Ectodermal cell (in vitro differentiated cells): ENCODE measurements at regions not wholly inside any gene's neighbourhood (a gene's known extent, or its start where the extent isn't known, plus 50 kb on each side); places are given as distances from the start of the nearest gene placed in this dataset.
"Not testable (repeated sequence)": the region's sequence is repeated elsewhere in the genome, so short reads cannot be mapped to it uniquely, and the experiment has no call there.

Source experiments
- H3K27ac ChIP-seq: 2 replicates; pipeline ENCODE4 v1.7.0; 2013; ENCODE audit warnings: mild to moderate bottlenecking, low read depth, low read length; ENCODE audit not compliant: insufficient read depth, poor library complexity, severe bottlenecking
- H3K27me3 ChIP-seq: 2 replicates; pipeline ENCODE4 v1.7.0; 2013; ENCODE audit warnings: mild to moderate bottlenecking, low read length; ENCODE audit not compliant: insufficient read depth, control insufficient read depth, poor library complexity, severe bottlenecking
- H3K36me3 ChIP-seq: one replicate; pipeline ENCODE4 v1.7.0; 2013; ENCODE audit warnings: low read length; ENCODE audit not compliant: control insufficient read depth, insufficient read depth
- H3K4me1 ChIP-seq: one replicate; pipeline ENCODE4 v1.7.0; 2013; ENCODE audit warnings: low read length; ENCODE audit not compliant: control insufficient read depth, insufficient read depth
- H3K4me3 ChIP-seq: 2 replicates; pipeline ENCODE4 v1.7.0; 2013; ENCODE audit warnings: low read depth, low read length, control low read depth; ENCODE audit not compliant: insufficient read depth
- H3K9me3 ChIP-seq: 2 replicates; pipeline ENCODE4 v1.7.0; 2013; ENCODE audit warnings: mild to moderate bottlenecking, low read length, moderate library complexity; ENCODE audit not compliant: control insufficient read depth
- WGBS, 2 experiments: methylation state at CpG; one replicate each; pipeline ENCODE4 v1.1.7; 2013; ENCODE audit warnings: missing lambda C conversion rate in 2 of 2; 5-methylcytosine and 5-hydroxymethylcytosine counted together

DNA sequence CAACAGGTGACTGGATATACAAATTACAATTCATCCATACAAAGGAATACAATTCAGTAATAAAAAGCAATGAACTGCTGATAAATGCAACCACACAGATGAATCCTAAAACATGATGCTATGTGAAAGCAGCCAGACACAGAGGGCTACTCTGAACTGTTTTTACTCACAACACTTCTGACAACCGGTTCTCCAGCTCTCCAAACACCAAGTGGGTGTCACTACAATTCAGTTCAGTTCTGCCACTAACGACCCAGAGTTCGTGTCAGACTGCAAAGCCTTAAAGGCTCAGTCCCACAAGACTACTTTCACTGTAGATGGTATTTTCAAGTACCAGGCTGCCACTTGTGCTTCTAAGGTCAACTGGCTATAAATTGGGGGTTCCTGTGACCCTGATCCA, 119.4 kb downstream of the SLC16A1 start:
- H3K27ac ChIP-seq = no peak overlapping the region
- H3K9me3 ChIP-seq = no peaks in the 10 kb centered on the region
- no peak overlapping the region for H3K4me3 ChIP-seq
- H3K27me3 ChIP-seq = no peaks in the 10 kb centered on the region
- 78 to 84% methylated on average over 3 of the region's 3 CpGs for WGBS, 2 experiments
- no peaks in the 10 kb centered on the region for H3K36me3 ChIP-seq
- H3K4me1 ChIP-seq = peaks cover 8% of the 10 kb centered on the region

DNA sequence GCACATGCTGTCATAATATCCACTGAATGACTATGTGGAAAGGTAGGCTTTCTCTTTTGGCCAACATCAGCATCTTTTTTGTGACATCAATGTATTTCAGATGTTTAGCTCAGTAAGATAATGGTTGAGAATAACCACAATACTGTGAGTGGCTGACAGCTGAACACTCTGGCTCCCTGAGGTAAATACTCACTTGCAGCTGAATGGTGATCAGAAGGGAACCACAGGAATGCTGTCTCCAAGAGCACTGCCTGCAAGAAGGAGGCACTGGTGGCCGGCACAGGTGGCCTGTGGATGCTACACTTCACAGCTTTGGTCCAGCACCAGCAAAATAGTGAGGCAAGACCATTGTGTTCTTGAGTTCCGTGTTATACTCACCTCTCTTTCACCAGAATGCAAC, 118.7 kb upstream of the PPM1J start:
- WGBS, 2 experiments = 78 to 85% methylated on average over 2 of the region's 2 CpGs

DNA sequence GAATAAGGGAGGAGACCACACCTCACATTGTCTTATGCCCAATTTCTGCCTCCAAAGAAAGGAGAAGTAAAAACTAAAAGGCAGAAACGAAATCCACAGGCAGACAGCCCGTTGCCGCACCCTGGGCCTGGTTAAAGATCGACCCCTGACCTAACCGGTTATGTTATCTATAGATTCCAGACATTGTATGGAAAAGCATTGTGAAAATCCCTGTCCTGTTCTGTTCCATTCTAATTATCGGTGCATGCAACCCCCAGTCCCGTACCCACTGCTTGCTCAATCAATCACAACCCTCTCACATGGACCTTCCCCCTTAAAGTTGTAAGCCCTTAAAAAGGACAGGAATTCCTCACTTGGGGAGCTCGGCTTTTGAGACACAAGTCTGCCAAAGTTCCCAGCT, 117.1 kb upstream of the PPM1J start:
- H3K9me3 ChIP-seq, H3K4me3 ChIP-seq, H3K36me3 ChIP-seq, H3K27me3 ChIP-seq, H3K27ac ChIP-seq, H3K4me1 ChIP-seq: not testable (repeated sequence)
- WGBS, 2 experiments = 90 to 93% methylated on average over 8 of the region's 8 CpGs

More for the DNA sequence above, 118.7 kb upstream of the PPM1J start:
- H3K4me3 ChIP-seq = no peak overlapping the region
- H3K36me3 ChIP-seq = no peaks in the 10 kb centered on the region
- H3K4me1 ChIP-seq = no peaks in the 10 kb centered on the region
- H3K27ac ChIP-seq = no peak overlapping the region
- no peaks in the 10 kb centered on the region for H3K9me3 ChIP-seq
- no peaks in the 10 kb centered on the region for H3K27me3 ChIP-seq

DNA sequence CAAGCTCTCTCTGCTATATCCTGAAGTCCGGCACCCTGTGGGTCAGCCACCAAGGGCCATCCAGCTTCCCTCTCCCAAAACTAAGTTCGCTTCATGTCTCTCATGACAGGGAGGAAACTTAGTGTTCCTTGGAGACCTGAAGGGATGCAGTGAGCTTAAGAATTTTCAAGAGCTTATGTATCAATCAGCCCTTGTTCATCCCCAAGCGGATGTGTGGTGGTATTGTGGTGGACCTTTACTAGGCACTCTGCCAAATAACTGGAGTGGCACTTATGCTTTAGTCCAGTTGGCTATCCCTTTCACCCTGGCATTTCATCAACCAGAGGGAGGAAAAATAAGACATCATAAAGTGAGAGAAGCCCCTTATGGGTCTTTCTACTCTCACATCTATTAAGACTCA, 114.6 kb upstream of the PPM1J start:
- H3K27ac ChIP-seq, H3K36me3 ChIP-seq, H3K27me3 ChIP-seq, H3K4me3 ChIP-seq, H3K4me1 ChIP-seq, H3K9me3 ChIP-seq: not testable (repeated sequence)
- 95 to 98% methylated on average over 3 of the region's 3 CpGs for WGBS, 2 experiments

DNA sequence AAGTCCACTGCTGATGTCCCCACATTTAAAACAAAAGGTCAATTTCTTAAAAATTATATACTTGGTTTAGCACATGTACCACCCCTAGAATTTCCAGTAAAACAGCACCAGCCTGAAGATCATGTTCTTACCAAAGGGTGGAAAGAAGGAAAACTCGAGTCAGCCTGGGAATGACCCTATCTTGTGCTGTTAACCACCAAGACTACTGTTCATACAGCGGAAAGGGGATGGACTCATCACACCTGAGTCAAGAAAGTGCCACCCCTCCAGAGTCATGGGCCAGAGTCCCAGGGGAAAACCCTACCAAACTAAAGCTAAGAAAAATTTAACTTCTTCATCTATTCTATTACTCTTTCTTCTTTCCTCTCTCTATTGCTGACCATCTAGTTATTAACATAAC, 113.6 kb upstream of the PPM1J start:
- H3K4me1 ChIP-seq = peaks cover 4% of the 10 kb centered on the region
- H3K9me3 ChIP-seq = no peaks in the 10 kb centered on the region
- WGBS, 2 experiments = 86 to 88% methylated on average over 2 of the region's 2 CpGs
- no peak overlapping the region for H3K4me3 ChIP-seq
- no peaks in the 10 kb centered on the region for H3K36me3 ChIP-seq
- H3K27ac ChIP-seq = no peak overlapping the region
- H3K27me3 ChIP-seq = no peaks in the 10 kb centered on the region

DNA sequence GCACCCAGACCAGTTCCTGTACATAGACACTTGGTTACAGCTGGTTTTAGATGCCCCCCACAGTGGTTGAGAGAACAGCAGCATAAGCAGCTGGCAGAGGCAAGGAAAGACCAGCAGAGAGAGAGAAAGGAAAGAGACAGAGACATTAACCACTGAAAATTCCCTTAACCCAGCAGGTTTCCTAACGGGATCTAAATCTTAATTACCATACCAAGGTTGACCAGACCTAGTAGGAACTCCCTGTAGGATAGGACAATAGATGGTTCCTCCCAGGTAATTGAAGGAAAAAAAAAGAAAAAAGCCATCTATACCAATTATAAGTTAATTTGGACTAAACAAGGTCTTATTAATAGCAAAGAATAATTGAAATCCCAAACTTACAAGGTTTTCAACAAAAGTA, 112.3 kb upstream of the PPM1J start:
- not testable (repeated sequence) for H3K36me3 ChIP-seq, H3K9me3 ChIP-seq, H3K4me1 ChIP-seq, H3K27ac ChIP-seq, H3K4me3 ChIP-seq, H3K27me3 ChIP-seq
- 0% methylated on average over 1 of the region's 1 CpG; no CpG with 5 or more reads in 1 of the 2 experiments for WGBS, 2 experiments

DNA sequence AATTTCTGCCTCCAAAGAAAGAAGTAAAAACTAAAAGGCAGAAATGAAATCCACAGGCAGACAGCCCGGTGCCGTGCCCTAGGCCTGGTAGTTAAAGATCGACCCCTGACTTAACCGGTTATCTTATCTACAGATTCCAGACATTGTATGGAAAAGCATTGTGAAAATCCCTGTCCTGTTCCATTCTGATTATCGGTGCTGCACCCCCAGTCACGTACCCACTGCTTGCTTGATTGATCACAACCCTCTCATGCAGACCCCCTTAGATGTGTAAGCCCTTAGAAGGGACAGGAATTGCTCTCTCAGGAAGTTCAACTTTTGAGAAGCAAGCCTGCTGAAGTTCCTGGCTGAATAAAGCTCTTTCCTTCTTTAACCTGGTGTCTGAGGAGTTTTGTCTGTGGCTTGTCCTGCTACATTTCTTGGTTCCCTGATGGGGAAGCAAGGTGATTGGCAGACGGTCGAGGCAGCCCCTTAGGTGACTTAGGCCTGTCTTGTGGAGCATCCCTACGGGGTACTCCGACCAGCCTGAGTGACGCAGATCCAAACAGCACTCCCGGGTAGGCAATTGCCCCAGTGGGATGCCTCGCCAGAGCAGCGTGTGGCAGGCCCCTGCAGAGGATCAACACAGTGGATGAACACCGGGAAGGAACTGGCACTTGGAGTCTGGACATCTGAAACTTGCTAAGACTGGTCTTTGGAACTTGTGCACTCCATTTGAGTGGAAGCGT, 111.2 kb upstream of the PPM1J start:
- WGBS, 2 experiments = 79% methylated on average over 16 of the region's 16 CpGs
- peaks cover 6% of the 10 kb centered on the region for H3K4me1 ChIP-seq
- no peaks in the 10 kb centered on the region for H3K36me3 ChIP-seq
- no peaks in the 10 kb centered on the region for H3K27me3 ChIP-seq
- H3K27ac ChIP-seq = no peak overlapping the region
- no peaks in the 10 kb centered on the region for H3K9me3 ChIP-seq
- H3K4me3 ChIP-seq = no peak overlapping the region

DNA sequence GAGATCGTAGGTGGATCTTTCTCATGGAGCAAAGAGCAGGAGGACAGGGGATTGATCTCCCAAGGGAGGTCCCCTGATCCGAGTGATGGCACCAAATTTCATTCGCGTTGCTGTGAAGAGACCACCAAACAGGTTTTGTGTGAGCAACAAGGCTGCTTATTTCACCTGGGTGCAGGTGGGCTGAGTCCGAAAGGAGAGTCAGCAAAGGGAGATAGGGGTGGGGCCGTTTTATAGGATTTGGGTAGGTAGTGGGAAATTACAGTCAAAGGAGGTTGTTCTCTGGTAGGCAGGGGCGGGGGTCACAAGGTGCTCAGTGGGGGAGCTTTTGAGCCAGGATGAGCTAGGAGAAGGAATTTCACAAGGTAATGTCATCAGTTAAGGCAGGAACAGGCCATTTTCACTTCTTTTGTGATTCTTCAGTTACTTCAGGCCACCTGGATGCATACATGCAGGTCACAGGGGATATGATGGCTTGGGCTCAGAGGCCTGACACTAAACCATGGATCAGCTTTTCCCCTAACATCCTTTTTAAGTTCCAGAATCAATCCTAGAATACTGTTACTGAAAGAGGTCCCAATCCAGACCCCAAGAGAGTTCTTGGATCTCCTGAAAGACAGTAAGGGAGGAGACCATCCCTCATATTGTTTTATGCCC, 110.6 kb upstream of the PPM1J start:
- H3K9me3 ChIP-seq, H3K4me3 ChIP-seq, H3K27me3 ChIP-seq, H3K36me3 ChIP-seq, H3K4me1 ChIP-seq, H3K27ac ChIP-seq: not testable (repeated sequence)
- WGBS, 2 experiments = 74 to 76% methylated on average over 7 of the region's 7 CpGs

DNA sequence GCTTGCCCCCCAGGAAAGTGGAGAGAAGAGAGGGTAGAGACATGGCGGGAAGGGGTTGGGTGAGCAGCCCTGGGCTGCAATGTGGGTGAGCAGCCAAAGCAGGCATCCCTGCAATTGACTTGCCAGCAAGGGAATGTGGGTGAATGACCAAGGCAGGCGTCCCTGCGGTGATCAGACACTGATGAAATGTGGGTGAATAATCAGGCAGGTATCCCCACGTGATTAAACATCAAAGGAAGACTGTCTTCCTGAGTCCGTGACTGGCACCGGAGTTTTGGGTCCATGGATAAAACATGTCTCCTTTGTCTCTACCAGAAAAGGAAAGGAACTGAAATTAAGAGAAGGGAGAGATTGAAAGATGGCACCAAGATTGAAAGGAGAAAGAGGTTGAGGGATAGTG, 109.9 kb upstream of the PPM1J start:
- not testable (repeated sequence) for H3K27me3 ChIP-seq, H3K36me3 ChIP-seq, H3K4me1 ChIP-seq, H3K27ac ChIP-seq, H3K4me3 ChIP-seq, H3K9me3 ChIP-seq
- 88 to 91% methylated on average over 6 of the region's 6 CpGs for WGBS, 2 experiments

DNA sequence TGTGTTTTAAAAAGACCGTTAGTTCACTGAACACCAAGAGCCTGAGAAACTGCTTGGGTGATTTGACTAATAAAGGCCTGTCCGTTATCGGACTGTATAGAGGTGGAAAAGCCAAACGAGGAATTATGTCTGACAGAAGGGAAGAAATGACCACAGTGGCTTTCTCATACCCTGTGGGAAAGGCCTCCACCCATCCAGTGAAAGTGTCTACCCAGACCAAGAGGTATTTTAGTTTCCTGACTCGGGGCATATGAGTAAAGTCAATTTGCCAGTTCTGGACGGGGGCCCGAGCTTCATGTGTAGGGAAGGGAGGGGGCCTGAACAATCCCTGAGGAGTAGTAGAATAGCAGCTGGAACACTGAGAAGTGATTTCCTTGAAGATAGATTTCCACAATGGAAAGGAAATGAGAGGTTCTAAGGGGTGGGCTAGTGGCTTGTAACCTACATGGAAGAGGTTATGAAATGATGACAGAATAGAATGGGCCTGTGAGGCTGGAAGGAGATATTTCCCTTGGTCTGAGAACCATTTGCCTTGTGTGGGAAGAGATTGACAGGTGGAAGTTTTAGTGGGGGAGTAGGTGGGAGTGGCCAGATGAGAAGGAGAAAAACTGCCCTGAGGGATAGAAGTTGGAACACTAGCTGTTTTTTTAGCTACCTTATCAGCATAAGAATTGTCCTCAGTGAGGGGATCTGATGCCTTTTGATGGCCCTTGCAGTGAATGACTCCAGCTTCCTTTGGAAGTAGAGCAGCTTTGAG, 106.4 kb upstream of the PPM1J start:
- H3K27ac ChIP-seq, H3K9me3 ChIP-seq, H3K36me3 ChIP-seq, H3K4me3 ChIP-seq, H3K4me1 ChIP-seq, H3K27me3 ChIP-seq: not testable (repeated sequence)
- 59 to 60% methylated on average over 7 of the region's 7 CpGs for WGBS, 2 experiments
